Body of pancreas (tissue), 4 donors: ENCODE measurements at regions not wholly inside any gene's neighbourhood (a gene's known extent, or its start where the extent isn't known, plus 50 kb on each side); places are given as distances from the start of the nearest gene placed in this dataset.

Experiments
- ATAC-seq: fragments of 150-250 bp; one replicate; pipeline ENCODE4 v1.9.1; 2016
- DNase-seq, 4 donors: peaks; one replicate each; pipeline ENCODE4 v3.0.0-alpha.2; 2019
- H3K27ac ChIP-seq, 4 donors: fragments of 200-600 bp; sonication (generic); 1 replicate in 3 of 4; 2 replicates in 1 of 4; pipeline versions ENCODE4 v1.5.1 to v1.6.1; 2016 to 2019; ENCODE audit warnings: mild to moderate bottlenecking in 1 of 4, mixed read lengths in 1 of 4, moderate library complexity in 1 of 4
- H3K27me3 ChIP-seq, 2 donors: fragments of 200-600 bp; sonication (generic); one replicate each; pipeline ENCODE4 v1.6.0; 2016; ENCODE audit warnings: mild to moderate bottlenecking in 1 of 2
- H3K36me3 ChIP-seq, 2 donors: fragments of 200-600 bp; sonication (generic); replicated peaks in 1 of 2; 2 replicates each; pipeline ENCODE4 v1.5.1; 2016; ENCODE audit warnings: low read depth in 2 of 2; ENCODE audit not compliant: insufficient read depth in 1 of 2
- H3K4me1 ChIP-seq: fragments of 200-600 bp; sonication (generic); one replicate; pipeline ENCODE4 v1.6.0; 2016
- H3K4me3 ChIP-seq, 2 donors: fragments of 200-600 bp; sonication (generic); 1 replicate in 1 of 2; 2 replicates in 1 of 2; pipeline ENCODE4 v1.5.1; 2016 to 2019
- H3K9me3 ChIP-seq, 3 donors: fragments of 200-600 bp; sonication (generic); 1 replicate in 2 of 3; 2 replicates in 1 of 3; pipeline ENCODE4 v1.5.1; 2016
- CTCF ChIP-seq, 7 experiments: fragments of 450-650 bp in 4 of 7; fragments of 200-600 bp in 3 of 7; sonication (generic) in 3 of 7; IDR thresholded peaks; one replicate each; pipeline ENCODE4 v1.5.1; 2016 to 2019; ENCODE audit warnings: antibody characterized with exemption in 7 of 7
- POLR2A ChIP-seq, 3 donors: fragments of 450-650 bp; IDR thresholded peaks; one replicate each; pipeline ENCODE4 v1.6.1; 2016; ENCODE audit warnings: antibody characterized with exemption in 3 of 3, mild to moderate bottlenecking in 2 of 3
- WGBS, 2 donors: methylation state at CpG; one replicate each; pipeline ENCODE4 v1.1.5; 2017; 5-methylcytosine and 5-hydroxymethylcytosine counted together
- intact Hi-C: fragments of 100-400 bp; cut with DNase I; formaldehyde crosslinking; loops from one replicate; pipeline ENCODE4 v1.15.1; 2023

GRCh38 chr11:133718831-133719230 lies 126.5 kb downstream of the SPATA19 start:
- H3K4me3 ChIP-seq = no peak overlapping the region
- intact Hi-C loops = no loop called here
- H3K4me1 ChIP-seq = peaks cover 4% of the 10 kb centered on the region
- DNase-seq (no peak), ATAC-seq (no peak)
- TF ChIP-seq CTCF (IDR thresholded peaks at IDR 0.05) = no peak
- TF ChIP-seq POLR2A (IDR thresholded peaks at IDR 0.05) = no peak
- H3K27ac ChIP-seq = no peak overlapping the region
- H3K27me3 ChIP-seq = no peaks in the 10 kb centered on the region
- H3K36me3 ChIP-seq = no peaks in the 10 kb centered on the region
- no peaks in the 10 kb centered on the region for H3K9me3 ChIP-seq
- WGBS, 2 donors = 79 to 80% methylated on average over 5 of the region's 5 CpGs

GRCh38 chr11:133718238-133718637 lies 127.1 kb downstream of the SPATA19 start:
- Histone ChIP-seq H3K4me3 (no peak overlapping the region), H3K27me3 (no peaks in the 10 kb centered on the region), H3K9me3 (no peaks in the 10 kb centered on the region), H3K27ac (no peak overlapping the region), H3K4me1 (peaks cover 4% of the 10 kb centered on the region), H3K36me3 (no peaks in the 10 kb centered on the region)
- TF ChIP-seq POLR2A (IDR thresholded peaks at IDR 0.05) = no peak
- TF ChIP-seq CTCF (IDR thresholded peaks at IDR 0.05) = no peak
- no peak for DNase-seq
- intact Hi-C loops = no loop called here
- 50 to 67% methylated on average over 3 to 7 of the region's 7 CpGs for WGBS, 2 donors
- no peak for ATAC-seq

- no peaks in the 10 kb centered on the region for H3K36me3 ChIP-seq
- H3K9me3 ChIP-seq = no peaks in the 10 kb centered on the region
- ATAC-seq (no peak), DNase-seq (no peak)
- H3K4me1 ChIP-seq = no peaks in the 10 kb centered on the region
- intact Hi-C loops = no loop called here
- H3K27me3 ChIP-seq = no peaks in the 10 kb centered on the region
- TF ChIP-seq CTCF (IDR thresholded peaks at IDR 0.05) (no peak), POLR2A (IDR thresholded peaks at IDR 0.05) (no peak)
- H3K4me3 ChIP-seq = no peak overlapping the region
- H3K27ac ChIP-seq = no peak overlapping the region
- WGBS, 2 donors = 72 to 76% methylated on average over 7 of the region's 7 CpGs
Observed at GRCh38 chr11:133716602-133717001, 128.7 kb downstream of the SPATA19 start.

- H3K4me3 ChIP-seq = no peak overlapping the region
- 54 to 70% methylated on average over 6 to 7 of the region's 7 CpGs for WGBS, 2 donors
- no peaks in the 10 kb centered on the region for H3K27me3 ChIP-seq
- TF ChIP-seq POLR2A (IDR thresholded peaks at IDR 0.05) = no peak
- TF ChIP-seq CTCF (IDR thresholded peaks at IDR 0.05) = no peak
- H3K27ac ChIP-seq = no peak overlapping the region
- DNase-seq (no peak), ATAC-seq (no peak)
- no peaks in the 10 kb centered on the region for H3K9me3 ChIP-seq
- no peaks in the 10 kb centered on the region for H3K36me3 ChIP-seq
- intact Hi-C loops = no loop called here
- no peaks in the 10 kb centered on the region for H3K4me1 ChIP-seq
Observed at GRCh38 chr11:133715602-133716001, 129.7 kb downstream of the SPATA19 start.

GRCh38 chr11:133714471-133715375 lies 130.6 kb downstream of the SPATA19 start:
- Histone ChIP-seq H3K9me3 (no peaks in the 10 kb centered on the region), H3K36me3 (no peaks in the 10 kb centered on the region), H3K27ac (no peak overlapping the region), H3K4me3 (no peak overlapping the region), H3K4me1 (no peaks in the 10 kb centered on the region), H3K27me3 (no peaks in the 10 kb centered on the region)
- WGBS, 2 donors = 36 to 47% methylated on average over 16 of the region's 16 CpGs
- intact Hi-C loops = no loop called here
- TF ChIP-seq CTCF (IDR thresholded peaks at IDR 0.05) = no peak
- TF ChIP-seq POLR2A (IDR thresholded peaks at IDR 0.05) = no peak
- DNase-seq = no peak
- ATAC-seq = no peak
